ENCODE measurements at regions not wholly inside any gene's neighbourhood (a gene's known extent, or its start where the extent isn't known, plus 50 kb on each side); places are given as distances from the start of the nearest gene placed in this dataset.
A peak's percentile ranks its signal among the peaks of the same experiment; 100 is the strongest.

DNA sequence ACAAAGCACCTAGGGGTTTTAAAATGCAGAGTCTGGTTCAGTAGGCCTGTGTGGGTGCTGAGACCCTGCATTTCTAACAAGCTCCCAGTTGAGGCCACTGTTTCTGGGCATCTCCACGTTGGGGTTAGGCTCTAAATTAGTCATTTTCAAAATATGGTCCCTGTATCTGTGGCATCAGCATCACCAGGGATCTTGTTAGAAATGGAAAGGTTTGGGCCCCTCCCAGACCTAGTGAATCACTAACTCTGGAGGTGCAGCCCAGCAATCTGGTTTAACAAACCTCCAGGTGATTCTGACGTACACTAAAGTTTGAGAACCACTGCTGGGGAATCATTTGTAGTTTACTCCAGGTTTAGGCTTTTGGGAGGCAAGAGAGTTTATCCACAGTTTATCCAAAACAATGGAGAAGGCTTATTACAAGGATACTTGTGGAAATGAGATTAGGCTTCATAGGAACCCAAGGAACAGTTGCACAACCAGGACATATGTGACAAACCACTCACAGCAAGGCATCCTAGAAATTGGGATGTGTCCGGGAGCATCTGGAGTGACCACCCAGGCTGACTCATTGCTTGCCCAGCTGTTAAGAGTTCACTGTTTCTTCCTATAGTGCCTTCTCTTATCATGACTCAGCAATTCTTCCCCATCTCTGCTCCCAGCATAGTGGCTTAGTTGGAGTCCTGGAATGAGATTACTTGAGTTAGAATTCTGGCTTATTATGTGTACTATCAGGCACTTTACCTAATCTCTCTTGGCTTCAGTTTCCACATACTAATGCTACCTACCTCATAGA, 71.6 kb upstream of the STXBP6 start:
- Histone ChIP-seq H3K27me3 (ENCODE audit: control insufficient read depth, insufficient read depth, low read length) (no peaks in the 10 kb centered on the region), H3K36me3 (ENCODE audit: control insufficient read depth, insufficient read depth, low read length) (no peaks in the 10 kb centered on the region), H3K4me3 (ENCODE audit: low read depth, low read length) (no peak overlapping the region)
- POLR2A ChIA-PET, result no interaction called here
- no peak for TF ChIP-seq CTCF (IDR thresholded peaks at IDR 0.05; ENCODE audit: insufficient read depth, low read depth, low read length)
- DNase-seq (ENCODE audit: low read depth), result peak; percentile 66
- CTCF ChIA-PET, result interaction anchor here (0.6 to 1.7 kb wide), 6 partner anchors 11 to 980 kb away, joined by 3 to 12 read pairs (median 3); partner anchors contain the start of gene EMC9

DNA sequence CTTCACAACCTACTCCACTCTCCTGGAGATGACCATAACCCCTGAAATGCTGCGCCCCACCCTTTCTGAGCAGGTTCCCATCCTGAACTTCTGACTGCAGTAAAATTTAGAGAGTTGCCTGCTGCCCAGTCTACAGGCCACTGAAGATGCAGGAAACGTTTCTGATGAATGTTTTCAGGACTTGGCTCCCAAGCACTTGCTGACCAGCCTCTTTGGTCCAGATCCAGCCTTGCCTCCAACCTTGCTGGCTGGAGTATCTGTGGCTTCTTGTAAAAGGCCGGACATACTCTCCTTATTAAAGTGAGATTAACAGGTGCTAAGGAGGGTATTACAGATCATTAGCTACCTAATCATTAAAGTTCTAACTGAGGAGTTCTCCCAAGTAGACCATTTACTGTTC, 70.3 kb upstream of the STXBP6 start:
- Histone ChIP-seq H3K4me3 (ENCODE audit: low read depth, low read length) (no peak overlapping the region), H3K27me3 (ENCODE audit: control insufficient read depth, insufficient read depth, low read length) (no peaks in the 10 kb centered on the region), H3K36me3 (ENCODE audit: control insufficient read depth, insufficient read depth, low read length) (no peaks in the 10 kb centered on the region)
- DNase-seq (ENCODE audit: low read depth), result no peak
- ChIA-PET CTCF (interaction anchor here (0.7 to 1.7 kb wide), 3 partner anchors 11 to 314 kb away, joined by 3 to 5 read pairs (median 3); no protein-coding TSS in a partner anchor), POLR2A (no interaction called here)
- TF ChIP-seq CTCF (IDR thresholded peaks at IDR 0.05; ENCODE audit: insufficient read depth, low read depth, low read length), result no peak

- H3K36me3 ChIP-seq (ENCODE audit: control insufficient read depth, insufficient read depth, low read length), result no peaks in the 10 kb centered on the region
- TF ChIP-seq CTCF (IDR thresholded peaks at IDR 0.05; ENCODE audit: insufficient read depth, low read depth, low read length), result no peak
- CTCF ChIA-PET, result no interaction called here
- no peak for DNase-seq (ENCODE audit: low read depth)
- POLR2A ChIA-PET, result no interaction called here
- no peaks in the 10 kb centered on the region for H3K27me3 ChIP-seq (ENCODE audit: control insufficient read depth, insufficient read depth, low read length)
- H3K4me3 ChIP-seq (ENCODE audit: low read depth, low read length), result no peak overlapping the region
These were observed 68.7 kb upstream of the STXBP6 start for GRCh38 chr14:25118671-25119070.

DNA sequence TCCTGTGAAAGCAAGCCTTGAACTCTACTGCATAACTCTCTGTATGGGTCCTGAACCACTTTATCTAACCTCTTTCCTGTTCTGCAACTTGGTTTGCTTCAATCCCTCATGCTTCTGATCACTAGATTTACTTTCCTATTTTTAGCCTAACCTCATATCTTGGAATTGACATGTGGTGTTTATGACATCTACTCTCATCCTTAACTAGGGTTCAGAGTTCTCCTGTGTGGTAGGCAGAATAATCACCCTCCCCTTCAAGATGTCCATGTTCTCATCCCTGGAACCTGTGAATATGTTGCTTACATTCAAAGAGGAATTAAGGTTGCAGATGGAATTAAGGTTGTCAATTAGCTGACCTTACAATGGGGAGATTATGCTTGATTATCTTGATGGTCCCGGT, 67.4 kb upstream of the STXBP6 start:
- no peak for DNase-seq (ENCODE audit: low read depth)
- POLR2A ChIA-PET, result no interaction called here
- H3K36me3 ChIP-seq (ENCODE audit: control insufficient read depth, insufficient read depth, low read length), result no peaks in the 10 kb centered on the region
- H3K4me3 ChIP-seq (ENCODE audit: low read depth, low read length), result no peak overlapping the region
- H3K27me3 ChIP-seq (ENCODE audit: control insufficient read depth, insufficient read depth, low read length), result no peaks in the 10 kb centered on the region
- no peak for TF ChIP-seq CTCF (IDR thresholded peaks at IDR 0.05; ENCODE audit: insufficient read depth, low read depth, low read length)
- CTCF ChIA-PET, result interaction anchor here (1.1 kb wide), 2 partner anchors 9 to 15 kb away, joined by 3 to 4 read pairs; no protein-coding TSS in a partner anchor

- ChIA-PET POLR2A (no interaction called here), CTCF (no interaction called here)
- no peak for DNase-seq (ENCODE audit: low read depth)
- no peaks in the 10 kb centered on the region for H3K36me3 ChIP-seq (ENCODE audit: control insufficient read depth, insufficient read depth, low read length)
- no peaks in the 10 kb centered on the region for H3K27me3 ChIP-seq (ENCODE audit: control insufficient read depth, insufficient read depth, low read length)
- no peak for TF ChIP-seq CTCF (IDR thresholded peaks at IDR 0.05; ENCODE audit: insufficient read depth, low read depth, low read length)
- H3K4me3 ChIP-seq (ENCODE audit: low read depth, low read length), result no peak overlapping the region
These were observed 66.7 kb upstream of the STXBP6 start for GRCh38 chr14:25116607-25117006.
